ENCODE measurements at regions not wholly inside any gene's neighbourhood (a gene's known extent, or its start where the extent isn't known, plus 50 kb on each side); places are given as distances from the start of the nearest gene placed in this dataset.
"Not testable (repeated sequence)": the region's sequence is repeated elsewhere in the genome, so short reads cannot be mapped to it uniquely, and the experiment has no call there.

- no peak for DNase-seq
Observed at GRCh38 chr13:82096256-82096655, 1755.3 kb upstream of the SPRY2 start.

- no peak for DNase-seq
Observed at GRCh38 chr13:82092312-82092711, 1751.4 kb upstream of the SPRY2 start.

GRCh38 chr13:82088781-82089180 is 1747.9 kb upstream of the SPRY2 start:
- DNase-seq = no peak

GRCh38 chr13:82076496-82076895 is 1735.6 kb upstream of the SPRY2 start:
- DNase-seq = no peak

GRCh38 chr13:82070416-82070815 is 1729.5 kb upstream of the SPRY2 start:
- DNase-seq = no peak

GRCh38 chr13:82062772-82063171 is 1721.8 kb upstream of the SPRY2 start:
- no peak for DNase-seq

- no peak for DNase-seq
Observed at GRCh38 chr13:82058364-82058763, 1717.4 kb upstream of the SPRY2 start.

- not testable (repeated sequence) for DNase-seq
Observed at GRCh38 chr13:82045316-82045715, 1704.4 kb upstream of the SPRY2 start.

GRCh38 chr13:82036602-82037001 is 1695.7 kb upstream of the SPRY2 start:
- DNase-seq = no peak

- no peak for DNase-seq
Observed at GRCh38 chr13:82011355-82011754, 1670.4 kb upstream of the SPRY2 start.

GRCh38 chr13:82010780-82011179 is 1669.9 kb upstream of the SPRY2 start:
- no peak for DNase-seq

- no peak for DNase-seq
Observed at GRCh38 chr13:82002710-82003109, 1661.8 kb upstream of the SPRY2 start.

GRCh38 chr13:81995316-81995715 is 1654.4 kb upstream of the SPRY2 start:
- no peak for DNase-seq

GRCh38 chr13:81990652-81991051 is 1649.7 kb upstream of the SPRY2 start:
- DNase-seq = no peak

- DNase-seq = no peak
Observed at GRCh38 chr13:81988567-81988966, 1647.6 kb upstream of the SPRY2 start.

- no peak for DNase-seq
Observed at GRCh38 chr13:81987677-81988357, 1646.9 kb upstream of the SPRY2 start.

GRCh38 chr13:81987159-81987558 is 1646.2 kb upstream of the SPRY2 start:
- DNase-seq = no peak

GRCh38 chr13:81986308-81986707 is 1645.4 kb upstream of the SPRY2 start:
- no peak for DNase-seq

- DNase-seq = no peak
Observed at GRCh38 chr13:81957121-81957520, 1616.2 kb upstream of the SPRY2 start.

- peak; percentile 30 for DNase-seq
Observed at GRCh38 chr13:81929988-81930387, 1589.1 kb upstream of the SPRY2 start.

GRCh38 chr13:81927347-81927746 is 1586.4 kb upstream of the SPRY2 start:
- DNase-seq = no peak

- no peak for DNase-seq
Observed at GRCh38 chr13:81917810-81918209, 1576.9 kb upstream of the SPRY2 start.

GRCh38 chr13:81916461-81916860 is 1575.5 kb upstream of the SPRY2 start:
- no peak for DNase-seq

- no peak for DNase-seq
Observed at GRCh38 chr13:81907787-81908372, 1567.0 kb upstream of the SPRY2 start.

- DNase-seq = no peak
Observed at GRCh38 chr13:81888855-81889254, 1547.9 kb upstream of the SPRY2 start.

Data from NCI-H1694 (cell line).